ENCODE measurements at regions not wholly inside any gene's neighbourhood (a gene's known extent, or its start where the extent isn't known, plus 50 kb on each side); places are given as distances from the start of the nearest gene placed in this dataset.

GRCh38 chr4:100900134-100900533 lies 382.3 kb upstream of the EMCN start:
- FAIRE-seq (no peak), DNase-seq (ENCODE audit: insufficient read length) (no peak)
- TF ChIP-seq POLR2A (IDR thresholded peaks at IDR 0.05; ENCODE audit: low read depth, low read length): no peak
- no peak for TF ChIP-seq POLR2AphosphoS5 (IDR thresholded peaks at IDR 0.05; ENCODE audit: low read depth, low read length)
- no peak for TF ChIP-seq TAF1 (IDR thresholded peaks at IDR 0.05; ENCODE audit: borderline replicate concordance, low read depth, low read length)

- FAIRE-seq (no peak), DNase-seq (ENCODE audit: insufficient read length) (no peak)
- TF ChIP-seq POLR2A (IDR thresholded peaks at IDR 0.05; ENCODE audit: low read depth, low read length) (no peak), TAF1 (IDR thresholded peaks at IDR 0.05; ENCODE audit: borderline replicate concordance, low read depth, low read length) (no peak), POLR2AphosphoS5 (IDR thresholded peaks at IDR 0.05; ENCODE audit: low read depth, low read length) (no peak)
These were observed 381.0 kb upstream of the EMCN start for GRCh38 chr4:100898844-100899243.

- DNase-seq (ENCODE audit: insufficient read length) (peak; percentile 11), FAIRE-seq (peak; percentile 14)
- TF ChIP-seq POLR2AphosphoS5 (IDR thresholded peaks at IDR 0.05; ENCODE audit: low read depth, low read length) (no peak), TAF1 (IDR thresholded peaks at IDR 0.05; ENCODE audit: borderline replicate concordance, low read depth, low read length) (no peak), POLR2A (IDR thresholded peaks at IDR 0.05; ENCODE audit: low read depth, low read length) (no peak)
These were observed 377.9 kb upstream of the EMCN start for GRCh38 chr4:100895556-100896197.

GRCh38 chr4:100894339-100894870 lies 376.6 kb upstream of the EMCN start:
- FAIRE-seq (no peak), DNase-seq (ENCODE audit: insufficient read length) (no peak)
- TF ChIP-seq TAF1 (IDR thresholded peaks at IDR 0.05; ENCODE audit: borderline replicate concordance, low read depth, low read length) (no peak), POLR2AphosphoS5 (IDR thresholded peaks at IDR 0.05; ENCODE audit: low read depth, low read length) (no peak), POLR2A (IDR thresholded peaks at IDR 0.05; ENCODE audit: low read depth, low read length) (no peak)

- no peak for FAIRE-seq
These were observed 374.0 kb upstream of the EMCN start for GRCh38 chr4:100891808-100892207.

GRCh38 chr4:100889898-100890297 lies 372.1 kb upstream of the EMCN start:
- DNase-seq (ENCODE audit: insufficient read length) (no peak), FAIRE-seq (no peak)
- TF ChIP-seq TAF1 (IDR thresholded peaks at IDR 0.05; ENCODE audit: borderline replicate concordance, low read depth, low read length): no peak
- TF ChIP-seq POLR2A (IDR thresholded peaks at IDR 0.05; ENCODE audit: low read depth, low read length): no peak
- TF ChIP-seq POLR2AphosphoS5 (IDR thresholded peaks at IDR 0.05; ENCODE audit: low read depth, low read length): no peak

More at GRCh38 chr4:100891808-100892207, 374.0 kb upstream of the EMCN start:
- no peak for TF ChIP-seq TAF1 (IDR thresholded peaks at IDR 0.05; ENCODE audit: borderline replicate concordance, low read depth, low read length)
- no peak for TF ChIP-seq POLR2AphosphoS5 (IDR thresholded peaks at IDR 0.05; ENCODE audit: low read depth, low read length)
- no peak for TF ChIP-seq POLR2A (IDR thresholded peaks at IDR 0.05; ENCODE audit: low read depth, low read length)
- no peak for DNase-seq (ENCODE audit: insufficient read length)

GRCh38 chr4:100889401-100889800 lies 371.6 kb upstream of the EMCN start:
- TF ChIP-seq TAF1 (IDR thresholded peaks at IDR 0.05; ENCODE audit: borderline replicate concordance, low read depth, low read length) (no peak), POLR2A (IDR thresholded peaks at IDR 0.05; ENCODE audit: low read depth, low read length) (no peak), POLR2AphosphoS5 (IDR thresholded peaks at IDR 0.05; ENCODE audit: low read depth, low read length) (no peak)
- DNase-seq (ENCODE audit: insufficient read length) (no peak), FAIRE-seq (no peak)

GRCh38 chr4:100882661-100883060 lies 364.8 kb upstream of the EMCN start:
- DNase-seq (ENCODE audit: insufficient read length): no peak
- TF ChIP-seq TAF1 (IDR thresholded peaks at IDR 0.05; ENCODE audit: borderline replicate concordance, low read depth, low read length): no peak
- TF ChIP-seq POLR2A (IDR thresholded peaks at IDR 0.05; ENCODE audit: low read depth, low read length): no peak
- TF ChIP-seq POLR2AphosphoS5 (IDR thresholded peaks at IDR 0.05; ENCODE audit: low read depth, low read length): no peak
- no peak for FAIRE-seq

GRCh38 chr4:100881283-100881682 lies 363.5 kb upstream of the EMCN start:
- TF ChIP-seq TAF1 (IDR thresholded peaks at IDR 0.05; ENCODE audit: borderline replicate concordance, low read depth, low read length) (no peak), POLR2A (IDR thresholded peaks at IDR 0.05; ENCODE audit: low read depth, low read length) (no peak), POLR2AphosphoS5 (IDR thresholded peaks at IDR 0.05; ENCODE audit: low read depth, low read length) (no peak)

GRCh38 chr4:100880011-100880410 lies 362.2 kb upstream of the EMCN start:
- FAIRE-seq (no peak), DNase-seq (ENCODE audit: insufficient read length) (no peak)
- TF ChIP-seq POLR2AphosphoS5 (IDR thresholded peaks at IDR 0.05; ENCODE audit: low read depth, low read length) (no peak), POLR2A (IDR thresholded peaks at IDR 0.05; ENCODE audit: low read depth, low read length) (no peak), TAF1 (IDR thresholded peaks at IDR 0.05; ENCODE audit: borderline replicate concordance, low read depth, low read length) (no peak)

More at GRCh38 chr4:100881283-100881682, 363.5 kb upstream of the EMCN start:
- FAIRE-seq (no peak), DNase-seq (ENCODE audit: insufficient read length) (no peak)

- FAIRE-seq: no peak
These were observed 361.6 kb upstream of the EMCN start for GRCh38 chr4:100879471-100879870.

GRCh38 chr4:100876546-100876945 lies 358.7 kb upstream of the EMCN start:
- FAIRE-seq (no peak), DNase-seq (ENCODE audit: insufficient read length) (no peak)
- no peak for TF ChIP-seq TAF1 (IDR thresholded peaks at IDR 0.05; ENCODE audit: borderline replicate concordance, low read depth, low read length)
- TF ChIP-seq POLR2AphosphoS5 (IDR thresholded peaks at IDR 0.05; ENCODE audit: low read depth, low read length): no peak
- TF ChIP-seq POLR2A (IDR thresholded peaks at IDR 0.05; ENCODE audit: low read depth, low read length): no peak

More at GRCh38 chr4:100879471-100879870, 361.6 kb upstream of the EMCN start:
- DNase-seq (ENCODE audit: insufficient read length): no peak
- TF ChIP-seq POLR2A (IDR thresholded peaks at IDR 0.05; ENCODE audit: low read depth, low read length): no peak
- TF ChIP-seq POLR2AphosphoS5 (IDR thresholded peaks at IDR 0.05; ENCODE audit: low read depth, low read length): no peak
- TF ChIP-seq TAF1 (IDR thresholded peaks at IDR 0.05; ENCODE audit: borderline replicate concordance, low read depth, low read length): no peak

All from GM12892 (cell line).